GM23248 (cell line): ENCODE measurements at regions not wholly inside any gene's neighbourhood (a gene's known extent, or its start where the extent isn't known, plus 50 kb on each side); places are given as distances from the start of the nearest gene placed in this dataset.

ENCODE experiments used
- EZH2 ChIP-seq: fragments of 200-600 bp; sonication (generic); IDR thresholded peaks from 2 replicates; pipeline ENCODE4 v1.6.1; 2018; ENCODE audit warnings: antibody characterized with exemption, mild to moderate bottlenecking; ENCODE audit not compliant: insufficient read depth, poor library complexity, severe bottlenecking
- EZH2phosphoT487 ChIP-seq: fragments of 200-600 bp; sonication (generic); IDR thresholded peaks from 2 replicates; pipeline ENCODE4 v1.6.1; 2018; ENCODE audit warnings: antibody characterized with exemption, moderate library complexity, mild to moderate bottlenecking, low read depth; ENCODE audit not compliant: insufficient read depth

DNA sequence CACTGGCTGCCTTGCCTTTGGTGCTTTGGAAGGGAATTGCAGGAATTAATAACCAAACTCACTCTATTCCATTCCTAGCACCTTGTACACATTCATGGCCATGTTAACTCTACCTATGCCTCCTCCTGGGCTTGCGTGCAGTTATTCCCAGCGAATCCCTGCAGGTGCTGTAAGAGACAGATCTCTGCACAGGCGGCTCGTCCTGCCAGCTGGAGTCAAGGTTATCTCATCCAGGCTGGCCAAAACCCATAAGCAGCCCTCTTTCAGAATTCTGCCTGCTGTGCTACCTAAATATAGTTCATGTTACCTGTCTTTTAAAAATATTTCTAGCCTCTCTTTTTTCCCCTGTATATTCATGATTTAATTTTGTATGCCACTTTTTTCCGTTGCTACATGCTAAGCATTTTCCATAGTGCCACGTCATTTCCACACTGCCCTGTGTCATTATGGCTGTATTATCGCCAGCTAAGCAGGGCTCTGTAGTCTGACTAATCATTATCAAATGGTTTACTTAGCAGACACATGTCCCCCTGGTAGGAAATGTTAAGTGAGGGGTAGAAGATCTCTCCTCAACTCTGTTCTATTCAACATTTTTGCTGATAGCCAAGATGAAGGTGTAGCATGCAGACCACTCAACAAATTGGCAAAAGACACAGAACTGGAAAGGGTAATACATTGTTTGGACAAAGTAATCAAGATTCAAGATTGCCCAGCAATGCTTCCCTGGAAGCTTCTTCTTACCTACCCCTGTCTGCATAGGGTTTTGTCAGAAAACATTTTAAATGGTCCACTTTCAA is 79.7 kb upstream of the TAF1B start:
- TF ChIP-seq EZH2 (no peak), EZH2phosphoT487 (no peak)
